Endothelial cell of umbilical vein (primary cell): ENCODE measurements at regions not wholly inside any gene's neighbourhood (a gene's known extent, or its start where the extent isn't known, plus 50 kb on each side); places are given as distances from the start of the nearest gene placed in this dataset.

Source experiments
- BruUV-seq: library from RNA; stranded (reverse); fragments of 400-500 nt; replicated peaks from 2 replicates; lab custom pipeline; 2021; lab: Mats Ljungman, UMichigan
- CTCF ChIA-PET: fragments of 300-600, 350-600 bp; sonication (Branson Sonifier 250); formaldehyde crosslinking; loops from one replicate; lab custom pipeline; 2021; ENCODE audit warnings: antibody characterized with exemption, inconsistent platforms; lab: Charles Lee
- POLR2A ChIA-PET: fragments of 300-600, 350-600 bp; sonication (Branson Sonifier 250); formaldehyde crosslinking; loops from one replicate; lab custom pipeline; 2021; ENCODE audit warnings: antibody characterized with exemption, inconsistent platforms; lab: Charles Lee
- DNase-seq: peaks from one replicate; pipeline ENCODE4 v3.0.0-alpha.2; 2011; ENCODE audit warnings: low read depth, low spot score
- FAIRE-seq: peaks from 2 replicates; lab custom pipeline; 2011; peaks lifted over from hg19 to GRCh38; lab: Jason Lieb, UNC
- H2AFZ ChIP-seq: 2 replicates; pipeline ENCODE4 v1.6.0; 2012; ENCODE audit warnings: low read depth, low read length, control low read depth, inconsistent platforms
- H3K27ac ChIP-seq: 2 replicates; pipeline ENCODE4 v1.5.1; 2011; ENCODE audit warnings: low read depth, mild to moderate bottlenecking, control low read depth, low read length, moderate library complexity; ENCODE audit not compliant: insufficient read depth
- H3K27me3 ChIP-seq, 2 experiments: 2 replicates each; pipeline versions ENCODE4 v1.6.0 to v1.6.1; 2011; ENCODE audit warnings: low read length in 2 of 2, mixed read lengths in 1 of 2; ENCODE audit not compliant: control insufficient read depth in 2 of 2, insufficient read depth in 2 of 2
- H3K36me3 ChIP-seq, 2 experiments: 2 replicates in 1 of 2; 3 replicates in 1 of 2; pipeline ENCODE4 v1.5.1; 2011; ENCODE audit warnings: low read length in 2 of 2, mild to moderate bottlenecking in 1 of 2, moderate library complexity in 1 of 2; ENCODE audit not compliant: control insufficient read depth in 2 of 2, insufficient read depth in 2 of 2; ENCODE audit errors: extremely low read depth in 1 of 2
- H3K4me1 ChIP-seq: 3 replicates; pipeline ENCODE4 v1.5.1; 2011; ENCODE audit warnings: mild to moderate bottlenecking, low read length; ENCODE audit not compliant: control insufficient read depth, insufficient read depth; ENCODE audit errors: extremely low read depth
- H3K4me2 ChIP-seq: 2 replicates; pipeline ENCODE4 v1.6.1; 2011; ENCODE audit warnings: low read length, control low read depth, mixed read lengths; ENCODE audit not compliant: insufficient read depth
- H3K4me3 ChIP-seq, 3 experiments: fragments of 200-600 bp in 1 of 3; sonication (generic), shearing (Covaris generic) in 1 of 3; replicated peaks in 1 of 3; 2 replicates each; pipeline ENCODE4 v1.5.1; 2011 to 2016; ENCODE audit warnings: control low read depth in 3 of 3, low read length in 3 of 3, mild to moderate bottlenecking in 2 of 3, inconsistent platforms in 1 of 3, low read depth in 1 of 3, moderate library complexity in 1 of 3; ENCODE audit not compliant: insufficient read depth in 1 of 3
- H3K79me2 ChIP-seq: 2 replicates; pipeline ENCODE4 v1.6.0; 2012; ENCODE audit warnings: low read length, inconsistent platforms; ENCODE audit not compliant: control insufficient read depth, insufficient read depth
- H3K9ac ChIP-seq: replicated peaks from 2 replicates; pipeline ENCODE3; 2011; ENCODE audit warnings: low read length, control low read depth; ENCODE audit not compliant: insufficient read depth; ENCODE audit errors: extremely low read depth
- H3K9me1 ChIP-seq: replicated peaks from 3 replicates; pipeline ENCODE4 v1.6.0; 2011; ENCODE audit warnings: mild to moderate bottlenecking, low read length; ENCODE audit not compliant: control insufficient read depth, insufficient read depth; ENCODE audit errors: extremely low read depth
- H3K9me3 ChIP-seq: replicated peaks from 2 replicates; pipeline ENCODE4 v1.5.1; 2012; ENCODE audit warnings: low read length, inconsistent platforms; ENCODE audit not compliant: control insufficient read depth, insufficient read depth
- H4K20me1 ChIP-seq: replicated peaks from 2 replicates; pipeline ENCODE3; 2011; ENCODE audit warnings: mild to moderate bottlenecking, low read length; ENCODE audit not compliant: control insufficient read depth, insufficient read depth; ENCODE audit errors: extremely low read depth
- CTCF ChIP-seq, 2 donors: IDR thresholded peaks; 1 replicate in 1 of 2; 2 replicates in 1 of 2; pipeline ENCODE4 v1.5.1; 2011; ENCODE audit warnings: low read length in 2 of 2, mild to moderate bottlenecking in 2 of 2, moderate library complexity in 2 of 2, control low read depth in 1 of 2, inconsistent platforms in 1 of 2, low read depth in 1 of 2; ENCODE audit not compliant: insufficient read depth in 1 of 2; ENCODE audit errors: extremely low read depth in 1 of 2
- EZH2 ChIP-seq: IDR thresholded peaks from 2 replicates; pipeline ENCODE4 v1.6.1; 2012; ENCODE audit warnings: borderline replicate concordance, low read depth, mild to moderate bottlenecking, moderate library complexity, low read length, inconsistent platforms; ENCODE audit not compliant: severe bottlenecking
- FOS ChIP-seq: IDR thresholded peaks from 2 replicates; pipeline ENCODE4 v1.6.1; 2011; ENCODE audit warnings: mild to moderate bottlenecking, low read length, moderate library complexity, borderline replicate concordance; ENCODE audit not compliant: insufficient read depth
- GATA2 ChIP-seq: IDR thresholded peaks from 2 replicates; pipeline ENCODE4 v1.7.0; 2011; ENCODE audit warnings: low read depth, mild to moderate bottlenecking, moderate library complexity, mixed read lengths, low read length; ENCODE audit not compliant: insufficient read length, insufficient read depth
- JUN ChIP-seq: IDR thresholded peaks from 2 replicates; pipeline ENCODE4 v1.6.1; 2011; ENCODE audit warnings: borderline replicate concordance, low read depth; ENCODE audit not compliant: insufficient read length, insufficient read depth
- MAX ChIP-seq: IDR thresholded peaks from 2 replicates; pipeline ENCODE4 v1.6.1; 2011; ENCODE audit not compliant: insufficient read depth, insufficient read length
- MYC ChIP-seq: IDR thresholded peaks from one replicate; pipeline ENCODE4 v1.6.1; 2011; ENCODE audit warnings: mild to moderate bottlenecking, low read depth, low read length
- POLR2A ChIP-seq: IDR thresholded peaks from 2 replicates; pipeline ENCODE4 v1.6.1; 2012; ENCODE audit warnings: low read depth, mild to moderate bottlenecking, control low read depth, low read length
- POLR2AphosphoS5 ChIP-seq: IDR thresholded peaks from 2 replicates; pipeline ENCODE4 v1.6.1; 2012; ENCODE audit warnings: low read depth, mild to moderate bottlenecking, control low read depth, low read length, moderate library complexity; ENCODE audit not compliant: insufficient read depth
- dilution Hi-C: fragments of 300-500 bp; cut with MboI; formaldehyde crosslinking; loops from one replicate; pipeline ENCODE4 v1.15.0; 2019; ENCODE audit warnings: low sequenced_read_pairs; ENCODE audit not compliant: extremely low pct_ligation_motif_present
- intact Hi-C: fragments of 100-400 bp; cut with micrococcal nuclease; formaldehyde crosslinking; loops from one replicate; pipeline ENCODE4 v1.10.0; 2022

DNA sequence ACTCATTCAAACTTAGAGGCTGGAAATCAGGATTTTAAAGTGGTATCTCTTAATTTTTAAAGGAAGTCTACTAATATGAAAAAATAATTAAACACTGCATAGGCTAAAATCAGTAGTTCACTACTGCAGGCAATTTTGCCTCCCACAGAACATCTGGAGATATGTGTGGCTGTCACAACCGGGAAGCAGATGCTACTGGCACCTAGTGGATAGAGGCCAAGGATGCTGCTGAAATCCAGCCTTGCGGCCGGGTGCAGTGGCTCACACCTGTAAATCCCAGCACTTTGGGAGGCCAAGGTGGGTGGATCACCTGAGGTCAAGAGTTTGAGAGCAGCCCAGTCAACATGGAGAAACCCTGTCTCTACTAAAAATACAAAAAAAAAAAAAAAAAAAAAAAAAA lies 473.9 kb downstream of the XYLT1 start:
- intact Hi-C loops: no loop called here
- Histone ChIP-seq H3K4me2 (no peak overlapping the region), H3K9ac (no peak overlapping the region), H3K27ac (no peak overlapping the region), H3K9me3 (peaks cover 2% of the 10 kb centered on the region), H3K9me1 (no peaks in the 10 kb centered on the region), H3K36me3 (no peaks in the 10 kb centered on the region), H3K27me3 (no peaks in the 10 kb centered on the region), H4K20me1 (no peaks in the 10 kb centered on the region), H3K4me1 (no peaks in the 10 kb centered on the region), H3K79me2 (no peaks in the 10 kb centered on the region), H3K4me3 (no peak overlapping the region), H2AFZ (no peak overlapping the region)
- POLR2A ChIA-PET: no interaction called here
- no peak for DNase-seq
- TF ChIP-seq CTCF (IDR thresholded peaks at IDR 0.05; ENCODE audit: extremely low read depth in 1 of 2, insufficient read depth in 1 of 2, low read depth in 1 of 2, low read length in 2 of 2) (no peak), MYC (no peak), GATA2 (no peak)
- CTCF ChIA-PET: no interaction called here
- dilution Hi-C loops: no loop called here
- no peak for FAIRE-seq
- BruUV-seq: no TSS peak

GRCh38 chr16:16997349-16997748 lies 473.4 kb downstream of the XYLT1 start:
- dilution Hi-C loops (no loop called here), intact Hi-C loops (no loop called here)
- DNase-seq (no peak), FAIRE-seq (no peak)
- no peaks in the 10 kb centered on the region for H3K27me3 ChIP-seq
- no peak overlapping the region for H3K4me2 ChIP-seq
- H3K9me1 ChIP-seq: no peaks in the 10 kb centered on the region
- TF ChIP-seq FOS (no peak), POLR2AphosphoS5 (no peak), EZH2 (no peak), POLR2A (no peak), MAX (no peak), CTCF (IDR thresholded peaks at IDR 0.05; ENCODE audit: extremely low read depth in 1 of 2, insufficient read depth in 1 of 2, low read depth in 1 of 2, low read length in 2 of 2) (no peak), GATA2 (no peak), MYC (no peak), JUN (no peak)
- no peaks in the 10 kb centered on the region for H3K4me1 ChIP-seq
- no TSS peak for BruUV-seq
- no peaks in the 10 kb centered on the region for H3K79me2 ChIP-seq
- H3K9me3 ChIP-seq: peaks cover 2% of the 10 kb centered on the region
- CTCF ChIA-PET: no interaction called here
- H3K27ac ChIP-seq: no peak overlapping the region
- H2AFZ ChIP-seq: no peak overlapping the region
- H3K4me3 ChIP-seq: no peak overlapping the region
- POLR2A ChIA-PET: no interaction called here
- no peak overlapping the region for H3K9ac ChIP-seq
- no peaks in the 10 kb centered on the region for H3K36me3 ChIP-seq
- no peaks in the 10 kb centered on the region for H4K20me1 ChIP-seq
